ENCODE measurements at regions not wholly inside any gene's neighbourhood (a gene's known extent, or its start where the extent isn't known, plus 50 kb on each side); places are given as distances from the start of the nearest gene placed in this dataset.

DNA sequence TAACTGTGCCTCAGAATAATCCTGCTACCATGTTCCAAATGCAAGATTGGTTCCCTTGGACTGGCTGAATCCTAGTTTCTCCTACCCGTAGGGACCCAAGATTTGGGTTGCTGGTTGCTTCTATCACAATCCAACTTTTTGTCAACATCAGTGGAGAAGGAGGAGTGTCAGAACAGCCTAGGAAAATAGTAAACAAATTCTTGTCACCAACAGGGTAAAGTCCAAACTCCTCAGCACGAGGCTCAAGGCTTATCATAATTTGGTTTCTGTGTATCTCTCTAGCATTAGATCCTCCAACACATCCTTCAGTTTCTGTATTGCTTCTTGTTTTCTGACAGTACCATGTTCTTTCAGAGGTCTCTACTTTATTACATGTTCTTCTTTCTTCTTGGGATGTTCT is 370.2 kb upstream of the DAB1 start:
- no peak overlapping the region for H3K4me3 ChIP-seq (ENCODE audit: low read depth, low read length)
- H3K27me3 ChIP-seq (ENCODE audit: control insufficient read depth, insufficient read depth, low read length) = no peaks in the 10 kb centered on the region
- H3K9ac ChIP-seq (ENCODE audit: low read length) = no peak overlapping the region
- no peak overlapping the region for H3K27ac ChIP-seq (ENCODE audit: low read depth, low read length)
- no peaks in the 10 kb centered on the region for H3K36me3 ChIP-seq (ENCODE audit: control insufficient read depth, insufficient read depth, low read length)
- 0 out of 2 replicates have a peak, but pooled peaks cover 4% of the 10 kb centered on the region for H3K9me3 ChIP-seq (ENCODE audit: control insufficient read depth, insufficient read depth, low read depth, low read length)
- H3K4me1 ChIP-seq (ENCODE audit: control insufficient read depth, insufficient read depth, low read length) = peaks cover 21% of the 10 kb centered on the region

DNA sequence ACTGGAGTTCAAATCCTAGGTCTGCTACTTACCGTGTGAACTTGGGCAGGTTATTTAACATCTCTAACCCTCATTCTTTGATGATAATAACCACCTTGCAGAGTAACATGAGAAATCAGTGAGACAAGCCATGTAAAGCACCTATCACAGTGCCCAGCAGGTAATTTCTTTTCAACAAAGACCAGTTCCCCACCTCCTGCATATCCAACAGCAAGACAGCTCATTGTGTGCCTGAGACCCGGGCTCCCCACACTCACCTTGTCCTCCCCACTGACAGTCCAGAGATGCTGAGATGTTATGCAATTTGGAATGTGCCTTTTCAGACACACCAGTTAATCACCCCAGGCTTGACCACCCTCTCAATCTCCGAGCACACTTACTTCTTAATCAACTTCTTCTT is 367.6 kb upstream of the DAB1 start:
- Histone ChIP-seq H3K4me1 (ENCODE audit: control insufficient read depth, insufficient read depth, low read length) (no peaks in the 10 kb centered on the region; the same call in 1 of the 2 replicates), H3K27ac (ENCODE audit: low read depth, low read length) (no peak overlapping the region), H3K27me3 (ENCODE audit: control insufficient read depth, insufficient read depth, low read length) (no peaks in the 10 kb centered on the region), H3K9me3 (ENCODE audit: control insufficient read depth, insufficient read depth, low read depth, low read length) (0 out of 2 replicates have a peak, but pooled peaks cover 4% of the 10 kb centered on the region), H3K9ac (ENCODE audit: low read length) (no peak overlapping the region), H3K36me3 (ENCODE audit: control insufficient read depth, insufficient read depth, low read length) (no peaks in the 10 kb centered on the region), H3K4me3 (ENCODE audit: low read depth, low read length) (no peak overlapping the region)

DNA sequence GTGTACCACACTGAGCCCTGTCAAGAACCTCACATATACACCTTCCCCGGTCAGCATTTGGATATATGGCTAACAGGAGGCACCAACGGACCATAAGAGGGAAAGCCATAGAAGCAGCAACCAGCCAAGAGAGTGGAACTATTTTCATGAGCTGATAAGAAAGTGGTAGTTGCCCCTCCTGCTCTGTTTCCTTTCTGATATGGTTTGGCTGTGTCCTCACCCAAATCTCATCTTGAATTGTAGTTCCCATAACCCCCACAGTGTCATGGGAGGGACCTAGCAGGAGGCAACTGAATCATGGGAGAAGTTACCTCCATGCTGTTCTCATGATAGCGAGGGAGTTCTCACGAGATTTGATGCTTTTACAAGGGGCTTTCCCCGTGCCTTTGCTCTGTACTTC is 366.1 kb upstream of the DAB1 start:
- no peak overlapping the region for H3K4me3 ChIP-seq (ENCODE audit: low read depth, low read length)
- no peak overlapping the region for H3K9ac ChIP-seq (ENCODE audit: low read length)
- no peaks in the 10 kb centered on the region; the same call in 1 of the 2 replicates for H3K4me1 ChIP-seq (ENCODE audit: control insufficient read depth, insufficient read depth, low read length)
- 0 out of 2 replicates have a peak, but pooled peaks cover 4% of the 10 kb centered on the region for H3K9me3 ChIP-seq (ENCODE audit: control insufficient read depth, insufficient read depth, low read depth, low read length)
- no peak overlapping the region for H3K27ac ChIP-seq (ENCODE audit: low read depth, low read length)
- no peaks in the 10 kb centered on the region for H3K36me3 ChIP-seq (ENCODE audit: control insufficient read depth, insufficient read depth, low read length)
- no peaks in the 10 kb centered on the region for H3K27me3 ChIP-seq (ENCODE audit: control insufficient read depth, insufficient read depth, low read length)

DNA sequence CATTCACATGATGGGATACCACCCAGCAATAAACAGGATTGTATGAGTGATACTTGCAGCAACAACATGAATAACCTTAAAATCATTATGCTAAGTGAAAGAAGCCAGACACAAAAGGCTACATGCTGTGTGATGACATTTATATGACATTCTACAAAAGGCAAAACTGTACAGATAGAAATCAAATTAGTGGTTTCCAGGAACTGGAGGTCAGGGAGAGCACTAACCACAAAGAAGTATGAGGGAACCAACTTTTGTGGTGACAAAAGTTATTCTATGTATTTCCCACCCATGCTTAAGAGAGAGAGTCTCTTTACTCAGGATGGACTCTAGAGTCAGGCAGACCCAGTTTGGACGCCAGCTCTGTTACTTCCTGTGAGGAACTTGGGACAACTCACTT is 364.5 kb upstream of the DAB1 start:
- no peak overlapping the region for H3K4me3 ChIP-seq (ENCODE audit: low read depth, low read length)
- H3K27me3 ChIP-seq (ENCODE audit: control insufficient read depth, insufficient read depth, low read length) = no peaks in the 10 kb centered on the region
- no peaks in the 10 kb centered on the region for H3K36me3 ChIP-seq (ENCODE audit: control insufficient read depth, insufficient read depth, low read length)
- no peak overlapping the region for H3K27ac ChIP-seq (ENCODE audit: low read depth, low read length)
- H3K9me3 ChIP-seq (ENCODE audit: control insufficient read depth, insufficient read depth, low read depth, low read length) = 0 out of 2 replicates have a peak, but pooled peaks cover 4% of the 10 kb centered on the region
- no peaks in the 10 kb centered on the region; the same call in 1 of the 2 replicates for H3K4me1 ChIP-seq (ENCODE audit: control insufficient read depth, insufficient read depth, low read length)
- H3K9ac ChIP-seq (ENCODE audit: low read length) = no peak overlapping the region

DNA sequence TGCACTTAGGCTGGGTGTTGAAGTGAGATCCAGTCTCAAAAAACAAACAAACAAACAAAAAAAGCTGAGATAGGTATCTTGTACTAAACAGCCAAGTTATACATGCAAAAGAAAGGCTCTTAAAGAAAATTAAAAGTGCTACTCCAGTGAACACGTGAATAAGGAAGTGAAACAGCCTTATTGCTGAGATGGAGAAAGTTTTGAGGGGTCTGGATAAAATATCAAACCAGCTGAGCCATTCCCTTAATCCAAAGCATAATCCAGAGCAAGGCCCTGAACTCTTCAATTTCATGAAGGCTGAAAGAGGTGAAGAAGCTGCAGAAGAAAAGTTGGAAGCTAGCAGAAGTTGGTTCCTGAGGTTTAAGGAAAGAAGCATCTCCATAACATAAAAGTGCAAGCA is 360.5 kb upstream of the DAB1 start:
- Histone ChIP-seq H3K27ac (ENCODE audit: low read depth, low read length) (no peak overlapping the region), H3K27me3 (ENCODE audit: control insufficient read depth, insufficient read depth, low read length) (no peaks in the 10 kb centered on the region), H3K4me1 (ENCODE audit: control insufficient read depth, insufficient read depth, low read length) (no peaks in the 10 kb centered on the region; the same call in 1 of the 2 replicates), H3K36me3 (ENCODE audit: control insufficient read depth, insufficient read depth, low read length) (no peaks in the 10 kb centered on the region), H3K9ac (ENCODE audit: low read length) (no peak overlapping the region), H3K4me3 (ENCODE audit: low read depth, low read length) (no peak overlapping the region), H3K9me3 (ENCODE audit: control insufficient read depth, insufficient read depth, low read depth, low read length) (no peaks in the 10 kb centered on the region)

DNA sequence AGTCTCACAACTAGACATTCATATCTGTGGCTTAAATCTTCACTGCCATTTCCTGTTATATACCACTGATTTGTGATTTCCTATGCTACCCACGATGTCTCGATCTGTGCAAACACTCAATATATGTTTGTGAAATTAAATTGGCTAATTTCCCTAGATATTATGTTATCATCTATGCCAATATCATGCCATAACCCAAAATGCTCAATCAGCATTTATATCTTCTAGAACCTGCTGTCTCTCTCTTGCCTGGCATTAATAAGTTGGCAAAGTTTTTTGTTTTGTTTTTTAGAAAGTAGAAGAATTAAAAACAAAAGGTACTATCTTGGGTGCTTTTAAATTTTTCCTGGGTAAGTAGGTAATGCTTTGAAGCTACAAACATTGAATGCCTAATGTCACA is 358.5 kb upstream of the DAB1 start:
- H3K27me3 ChIP-seq (ENCODE audit: control insufficient read depth, insufficient read depth, low read length) = no peaks in the 10 kb centered on the region
- no peak overlapping the region for H3K27ac ChIP-seq (ENCODE audit: low read depth, low read length)
- H3K9ac ChIP-seq (ENCODE audit: low read length) = no peak overlapping the region
- no peaks in the 10 kb centered on the region for H3K36me3 ChIP-seq (ENCODE audit: control insufficient read depth, insufficient read depth, low read length)
- no peaks in the 10 kb centered on the region for H3K9me3 ChIP-seq (ENCODE audit: control insufficient read depth, insufficient read depth, low read depth, low read length)
- H3K4me3 ChIP-seq (ENCODE audit: low read depth, low read length) = no peak overlapping the region
- no peaks in the 10 kb centered on the region for H3K4me1 ChIP-seq (ENCODE audit: control insufficient read depth, insufficient read depth, low read length)

DNA sequence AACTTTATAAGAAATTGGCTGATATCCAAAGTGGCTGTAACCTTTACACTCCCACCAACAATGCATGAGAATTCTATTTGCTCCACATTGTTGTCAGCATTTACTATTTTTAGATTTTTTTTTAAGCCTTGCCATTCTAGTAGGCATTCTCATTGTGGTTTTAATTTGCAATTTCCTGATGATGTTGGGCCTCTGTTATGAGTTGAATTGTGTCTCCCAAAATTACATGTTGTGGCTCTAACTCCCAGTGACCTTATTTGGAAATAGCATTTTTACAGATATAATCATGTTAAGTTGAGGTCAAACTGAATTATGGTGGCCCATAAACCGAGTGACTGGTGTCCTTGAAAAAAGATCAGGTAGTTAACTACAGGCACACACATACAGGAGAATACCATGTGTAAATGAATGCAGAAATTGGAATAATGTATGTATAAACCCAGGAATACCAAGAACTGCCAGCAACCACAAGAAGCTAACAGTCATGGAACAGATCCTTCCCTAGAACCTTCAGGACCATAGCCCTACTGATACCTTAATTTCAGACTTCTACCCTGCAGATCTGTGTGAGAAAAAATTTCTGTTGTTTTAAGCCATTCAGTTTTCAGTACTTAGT is 348.8 kb upstream of the DAB1 start:
- Histone ChIP-seq H3K9me3 (ENCODE audit: control insufficient read depth, insufficient read depth, low read depth, low read length) (no peaks in the 10 kb centered on the region), H3K36me3 (ENCODE audit: control insufficient read depth, insufficient read depth, low read length) (no peaks in the 10 kb centered on the region), H3K4me3 (ENCODE audit: low read depth, low read length) (no peak overlapping the region), H3K27me3 (ENCODE audit: control insufficient read depth, insufficient read depth, low read length) (no peaks in the 10 kb centered on the region), H3K27ac (ENCODE audit: low read depth, low read length) (no peak overlapping the region), H3K4me1 (ENCODE audit: control insufficient read depth, insufficient read depth, low read length) (no peaks in the 10 kb centered on the region), H3K9ac (ENCODE audit: low read length) (no peak overlapping the region)

DNA sequence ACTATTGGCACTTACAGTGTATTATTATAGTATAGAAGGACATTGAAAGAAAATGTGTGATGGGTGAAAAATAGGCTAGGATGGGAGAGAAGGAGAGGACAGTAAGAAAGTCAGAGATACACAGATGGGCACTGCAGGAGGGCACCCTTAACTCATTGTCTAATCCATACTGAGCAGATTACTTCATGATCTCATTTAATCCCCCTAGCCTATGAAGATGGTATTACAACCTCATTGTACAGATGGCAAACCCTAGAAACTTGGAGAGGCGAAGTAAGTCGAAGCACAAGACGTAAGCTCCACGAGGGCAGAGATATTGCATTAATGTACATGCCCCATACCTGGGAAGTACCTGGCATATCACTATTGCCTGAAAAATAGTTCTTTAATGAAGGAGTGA is 346.9 kb upstream of the DAB1 start:
- H3K4me1 ChIP-seq (ENCODE audit: control insufficient read depth, insufficient read depth, low read length) = peaks cover 8% of the 10 kb centered on the region
- H3K4me3 ChIP-seq (ENCODE audit: low read depth, low read length) = no peak overlapping the region
- no peak overlapping the region for H3K9ac ChIP-seq (ENCODE audit: low read length)
- no peaks in the 10 kb centered on the region for H3K36me3 ChIP-seq (ENCODE audit: control insufficient read depth, insufficient read depth, low read length)
- H3K9me3 ChIP-seq (ENCODE audit: control insufficient read depth, insufficient read depth, low read depth, low read length) = no peaks in the 10 kb centered on the region
- no peak overlapping the region for H3K27ac ChIP-seq (ENCODE audit: low read depth, low read length)
- no peaks in the 10 kb centered on the region for H3K27me3 ChIP-seq (ENCODE audit: control insufficient read depth, insufficient read depth, low read length)

DNA sequence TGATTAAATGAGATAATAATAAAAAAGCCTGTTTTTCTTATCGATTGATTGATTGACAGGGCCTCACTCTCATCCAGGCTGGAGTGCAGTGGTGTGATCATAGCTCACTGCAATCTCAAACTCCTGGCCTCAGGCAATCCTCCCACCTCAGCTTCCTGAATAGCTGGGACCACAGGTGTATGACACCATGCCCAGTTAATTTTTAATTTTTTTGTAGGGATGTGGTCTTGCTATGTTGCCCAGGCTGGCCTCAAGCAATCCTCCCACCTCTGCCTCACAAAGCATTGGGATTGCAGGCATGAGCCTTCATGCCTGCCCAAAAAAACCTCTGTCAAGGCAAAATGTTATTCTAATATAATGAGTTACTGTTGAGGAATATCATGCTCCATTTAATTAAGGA is 346.4 kb upstream of the DAB1 start:
- Histone ChIP-seq H3K27me3 (ENCODE audit: control insufficient read depth, insufficient read depth, low read length) (no peaks in the 10 kb centered on the region), H3K9me3 (ENCODE audit: control insufficient read depth, insufficient read depth, low read depth, low read length) (no peaks in the 10 kb centered on the region), H3K27ac (ENCODE audit: low read depth, low read length) (no peak overlapping the region), H3K4me3 (ENCODE audit: low read depth, low read length) (no peak overlapping the region), H3K36me3 (ENCODE audit: control insufficient read depth, insufficient read depth, low read length) (no peaks in the 10 kb centered on the region), H3K4me1 (ENCODE audit: control insufficient read depth, insufficient read depth, low read length) (peaks cover 8% of the 10 kb centered on the region), H3K9ac (ENCODE audit: low read length) (no peak overlapping the region)

DNA sequence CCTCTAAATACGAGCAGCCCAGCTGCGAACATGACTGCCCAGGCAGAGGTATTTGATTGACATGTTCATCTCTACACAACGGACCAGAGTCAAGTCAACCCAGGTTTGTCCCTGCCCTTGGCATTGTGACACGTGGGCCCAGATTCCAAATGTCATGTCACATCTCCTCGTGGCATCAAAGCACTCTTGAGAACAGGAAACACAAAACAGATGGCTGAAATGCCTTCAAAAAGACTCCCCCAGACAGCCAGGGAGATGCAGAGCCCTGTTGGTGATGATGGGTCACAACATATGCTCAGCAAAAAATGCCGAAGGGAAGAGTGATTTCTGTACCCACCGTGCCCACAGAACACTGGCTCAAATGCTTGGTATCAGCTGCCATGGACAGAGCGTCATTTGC is 337.8 kb upstream of the DAB1 start:
- Histone ChIP-seq H3K4me3 (ENCODE audit: low read depth, low read length) (no peak overlapping the region), H3K36me3 (ENCODE audit: control insufficient read depth, insufficient read depth, low read length) (no peaks in the 10 kb centered on the region), H3K9me3 (ENCODE audit: control insufficient read depth, insufficient read depth, low read depth, low read length) (no peaks in the 10 kb centered on the region), H3K27ac (ENCODE audit: low read depth, low read length) (no peak overlapping the region), H3K27me3 (ENCODE audit: control insufficient read depth, insufficient read depth, low read length) (no peaks in the 10 kb centered on the region), H3K9ac (ENCODE audit: low read length) (no peak overlapping the region), H3K4me1 (ENCODE audit: control insufficient read depth, insufficient read depth, low read length) (no peaks in the 10 kb centered on the region; the same call in 1 of the 2 replicates)

DNA sequence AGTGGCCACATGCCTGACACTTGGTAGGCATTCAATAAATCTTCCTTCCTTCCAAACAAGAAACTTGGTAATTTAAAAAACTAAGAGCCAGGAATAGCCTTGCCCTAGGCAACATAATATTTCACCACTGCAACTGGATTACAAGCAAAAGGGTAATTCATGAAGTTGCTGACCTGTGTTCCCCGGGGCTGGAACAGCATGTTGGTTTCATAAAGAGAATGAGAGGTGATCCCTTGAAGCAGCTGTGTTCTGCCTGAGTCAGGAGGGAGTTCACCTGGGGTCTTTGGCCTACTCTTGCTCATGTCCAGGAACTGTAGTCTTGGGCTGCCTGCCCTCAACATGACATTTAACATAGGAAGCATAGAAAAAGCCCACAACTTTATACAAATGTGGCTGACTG is 329.0 kb upstream of the DAB1 start:
- Histone ChIP-seq H3K36me3 (ENCODE audit: control insufficient read depth, insufficient read depth, low read length) (no peaks in the 10 kb centered on the region), H3K9ac (ENCODE audit: low read length) (no peak overlapping the region), H3K4me1 (ENCODE audit: control insufficient read depth, insufficient read depth, low read length) (no peaks in the 10 kb centered on the region), H3K27me3 (ENCODE audit: control insufficient read depth, insufficient read depth, low read length) (no peaks in the 10 kb centered on the region), H3K9me3 (ENCODE audit: control insufficient read depth, insufficient read depth, low read depth, low read length) (no peaks in the 10 kb centered on the region), H3K4me3 (ENCODE audit: low read depth, low read length) (no peak overlapping the region), H3K27ac (ENCODE audit: low read depth, low read length) (no peak overlapping the region)

Data from HUES6 (cell line).